ENCODE measurements at regions not wholly inside any gene's neighbourhood (a gene's known extent, or its start where the extent isn't known, plus 50 kb on each side); places are given as distances from the start of the nearest gene placed in this dataset.

GRCh38 chr2:58899692-58900091, 658.6 kb upstream of the FANCL start:
- TF ChIP-seq TSHZ2 (CRISPR knock-in tag; IDR thresholded peaks at IDR 0.05), result no peak
- TF ChIP-seq ARNTL (CRISPR knock-in tag; IDR thresholded peaks at IDR 0.05; ENCODE audit: borderline replicate concordance, low read depth), result no peak
- no peak for TF ChIP-seq TOX (CRISPR knock-in tag; IDR thresholded peaks at IDR 0.05; ENCODE audit: borderline replicate concordance)
- no peak for TF ChIP-seq RARB (CRISPR knock-in tag; IDR thresholded peaks at IDR 0.05)
